ENCODE measurements at regions not wholly inside any gene's neighbourhood (a gene's known extent, or its start where the extent isn't known, plus 50 kb on each side); places are given as distances from the start of the nearest gene placed in this dataset.

GRCh38 chr17:34825102-34825501, 136.2 kb downstream of the CCT6B start:
- DNase-seq = no peak

- no peak for DNase-seq
Observed at GRCh38 chr17:34823023-34823422, 138.2 kb downstream of the CCT6B start.

- DNase-seq = no peak
Observed at GRCh38 chr17:34822007-34822739, 139.1 kb downstream of the CCT6B start.

- no peak for DNase-seq
Observed at GRCh38 chr17:34820922-34821321, 140.3 kb downstream of the CCT6B start.

GRCh38 chr17:34820248-34820801, 140.9 kb downstream of the CCT6B start:
- no peak for DNase-seq

GRCh38 chr17:34817252-34818035, 143.8 kb downstream of the CCT6B start:
- no peak for DNase-seq

GRCh38 chr17:34816848-34817247, 144.4 kb downstream of the CCT6B start:
- no peak for DNase-seq

- no peak for DNase-seq
Observed at GRCh38 chr17:34813290-34813689, 148.0 kb downstream of the CCT6B start.

- no peak for DNase-seq
Observed at GRCh38 chr17:34811561-34811960, 149.7 kb downstream of the CCT6B start.

- no peak for DNase-seq
Observed at GRCh38 chr17:34800661-34801060, 160.6 kb downstream of the CCT6B start.

GRCh38 chr17:34799751-34800150, 161.5 kb downstream of the CCT6B start:
- no peak for DNase-seq

- DNase-seq = no peak
Observed at GRCh38 chr17:34798581-34798980, 162.7 kb downstream of the CCT6B start.

- DNase-seq = peak; percentile 0
Observed at GRCh38 chr17:34797720-34798119, 163.5 kb downstream of the CCT6B start.

GRCh38 chr17:34793231-34793908, 167.9 kb downstream of the CCT6B start:
- no peak for DNase-seq

- no peak for DNase-seq
Observed at GRCh38 chr17:34788696-34789095, 172.6 kb downstream of the CCT6B start.

GRCh38 chr17:34784526-34784925, 176.7 kb downstream of the CCT6B start:
- no peak for DNase-seq

GRCh38 chr17:34782271-34782670, 179.0 kb downstream of the CCT6B start:
- no peak for DNase-seq

GRCh38 chr17:34781571-34782108, 179.6 kb downstream of the CCT6B start:
- DNase-seq = no peak

GRCh38 chr17:34781071-34781470, 180.2 kb downstream of the CCT6B start:
- no peak for DNase-seq

GRCh38 chr17:34780438-34780837, 180.8 kb downstream of the CCT6B start:
- no peak for DNase-seq

- DNase-seq = no peak
Observed at GRCh38 chr17:34776456-34777443, 184.5 kb downstream of the CCT6B start.

- DNase-seq = no peak
Observed at GRCh38 chr17:34773036-34773435, 188.2 kb downstream of the CCT6B start.
